ENCODE measurements at regions not wholly inside any gene's neighbourhood (a gene's known extent, or its start where the extent isn't known, plus 50 kb on each side); places are given as distances from the start of the nearest gene placed in this dataset.

- intact Hi-C loops (cut with DNase I) = loop anchor here (10.0 kb wide), 1 partner anchor 362 kb away; no protein-coding TSS in a partner anchor
- no peak for DNase-seq (ENCODE audit: low spot score)
Observed at GRCh38 chr3:99176169-99176964, 274.9 kb upstream of the DCBLD2 start.

GRCh38 chr3:99175276-99175812, 273.8 kb upstream of the DCBLD2 start:
- intact Hi-C loops (cut with DNase I) = loop anchor here (10.0 kb wide), 1 partner anchor 361 kb away; no protein-coding TSS in a partner anchor

GRCh38 chr3:99172736-99173657, 271.5 kb upstream of the DCBLD2 start:
- intact Hi-C loops (cut with DNase I) = loop anchor here (5.0 to 10.0 kb wide), 2 partner anchors 151 to 358 kb away; no protein-coding TSS in a partner anchor
- DNase-seq (ENCODE audit: low spot score) = no peak

More at GRCh38 chr3:99175276-99175812, 273.8 kb upstream of the DCBLD2 start:
- no peak for DNase-seq (ENCODE audit: low spot score)

GRCh38 chr3:99171800-99172199, 270.3 kb upstream of the DCBLD2 start:
- DNase-seq (ENCODE audit: low spot score) = no peak
- intact Hi-C loops (cut with DNase I) = loop anchor here (5.0 to 10.0 kb wide), 2 partner anchors 149 to 357 kb away; no protein-coding TSS in a partner anchor

- DNase-seq (ENCODE audit: low spot score) = no peak
- intact Hi-C loops (cut with DNase I) = loop anchor here (5.0 to 10.0 kb wide), 2 partner anchors 149 to 356 kb away; no protein-coding TSS in a partner anchor
Observed at GRCh38 chr3:99170867-99171517, 269.5 kb upstream of the DCBLD2 start.

GRCh38 chr3:99167071-99167470, 265.6 kb upstream of the DCBLD2 start:
- no peak for DNase-seq (ENCODE audit: low spot score)
- intact Hi-C loops (cut with DNase I) = no loop called here

- no peak for DNase-seq (ENCODE audit: low spot score)
- intact Hi-C loops (cut with DNase I) = no loop called here
Observed at GRCh38 chr3:99163314-99163713, 261.8 kb upstream of the DCBLD2 start.

- no peak for DNase-seq (ENCODE audit: low spot score)
- intact Hi-C loops (cut with DNase I) = no loop called here
Observed at GRCh38 chr3:99159220-99159762, 257.8 kb upstream of the DCBLD2 start.

GRCh38 chr3:99145031-99145430, 243.5 kb upstream of the DCBLD2 start:
- intact Hi-C loops (cut with DNase I) = no loop called here
- DNase-seq (ENCODE audit: low spot score) = no peak

GRCh38 chr3:99143493-99143892, 242.0 kb upstream of the DCBLD2 start:
- no peak for DNase-seq (ENCODE audit: low spot score)

GRCh38 chr3:99134986-99135385, 233.5 kb upstream of the DCBLD2 start:
- DNase-seq (ENCODE audit: low spot score) = no peak
- intact Hi-C loops (cut with DNase I) = no loop called here

More at GRCh38 chr3:99143493-99143892, 242.0 kb upstream of the DCBLD2 start:
- intact Hi-C loops (cut with DNase I) = no loop called here

GRCh38 chr3:99131876-99132275, 230.4 kb upstream of the DCBLD2 start:
- intact Hi-C loops (cut with DNase I) = no loop called here
- no peak for DNase-seq (ENCODE audit: low spot score)

- intact Hi-C loops (cut with DNase I) = no loop called here
- no peak for DNase-seq (ENCODE audit: low spot score)
Observed at GRCh38 chr3:99128725-99129505, 227.4 kb upstream of the DCBLD2 start.

GRCh38 chr3:99128235-99128634, 226.7 kb upstream of the DCBLD2 start:
- intact Hi-C loops (cut with DNase I) = no loop called here
- DNase-seq (ENCODE audit: low spot score) = no peak

- intact Hi-C loops (cut with DNase I) = no loop called here
- no peak for DNase-seq (ENCODE audit: low spot score)
Observed at GRCh38 chr3:99126316-99126715, 224.8 kb upstream of the DCBLD2 start.

- DNase-seq (ENCODE audit: low spot score) = no peak
- intact Hi-C loops (cut with DNase I) = no loop called here
Observed at GRCh38 chr3:99119385-99119784, 217.9 kb upstream of the DCBLD2 start.

- intact Hi-C loops (cut with DNase I) = no loop called here
- DNase-seq (ENCODE audit: low spot score) = no peak
Observed at GRCh38 chr3:99118381-99118780, 216.9 kb upstream of the DCBLD2 start.

- intact Hi-C loops (cut with DNase I) = no loop called here
- no peak for DNase-seq (ENCODE audit: low spot score)
Observed at GRCh38 chr3:99114565-99115291, 213.2 kb upstream of the DCBLD2 start.

All from cardiac septum (tissue), 1 donor.